ENCODE measurements at regions not wholly inside any gene's neighbourhood (a gene's known extent, or its start where the extent isn't known, plus 50 kb on each side); places are given as distances from the start of the nearest gene placed in this dataset.

- no peaks in the 10 kb centered on the region for H3K79me2 ChIP-seq (ENCODE audit: insufficient read depth, low read length)
- H2BK15ac ChIP-seq (ENCODE audit: low read depth, low read length), result no peak overlapping the region
- H3T11ph ChIP-seq (ENCODE audit: low read length), result no peak overlapping the region
- H3K27ac ChIP-seq (ENCODE audit: insufficient read length, low read depth, low read length), result no peak overlapping the region
- DNase-seq, result no peak
- H3K14ac ChIP-seq (ENCODE audit: insufficient read depth, low read length), result no peak overlapping the region
- no peak overlapping the region for H3K4me3 Mint-ChIP-seq
- no peak overlapping the region for H3K27ac Mint-ChIP-seq
- no peak overlapping the region for H4K91ac ChIP-seq (ENCODE audit: insufficient read length, low read depth, low read length)
- no peak overlapping the region for H3K4me2 ChIP-seq (ENCODE audit: insufficient read depth, insufficient read length, low read length)
- H2AK5ac ChIP-seq (ENCODE audit: insufficient read length, low read length), result no peak overlapping the region
- no peak overlapping the region for H4K5ac ChIP-seq (ENCODE audit: insufficient read length, low read depth, low read length)
- no peaks in the 10 kb centered on the region for H4K20me1 ChIP-seq (ENCODE audit: control insufficient read depth, insufficient read depth, insufficient read length)
- H3K27me3 ChIP-seq (ENCODE audit: insufficient read depth, low read length), result no peaks in the 10 kb centered on the region
- no peak overlapping the region for H3K56ac ChIP-seq (ENCODE audit: insufficient read length, low read depth, low read length)
- no peak overlapping the region for H2BK12ac ChIP-seq (ENCODE audit: insufficient read length, low read depth, low read length)
- H3K4ac ChIP-seq (ENCODE audit: low read depth, low read length), result no peak overlapping the region
- H2BK5ac ChIP-seq (ENCODE audit: insufficient read length, low read length), result no peak overlapping the region
- 0 out of 7 replicates have a peak, but pooled peaks cover 0 to 4% (median 0%) of the 10 kb centered on the region in 3 experiments for H3K36me3 Mint-ChIP-seq (ENCODE audit: insufficient read depth in 1 of 3, low read depth in 3 of 3)
- no peak overlapping the region for H4K8ac ChIP-seq (replicated peaks; ENCODE audit: insufficient read length, low read depth, low read length)
- H3K18ac ChIP-seq (ENCODE audit: insufficient read length, low read depth, low read length), result no peak overlapping the region
- peaks cover 4% of the 10 kb centered on the region; the same call in 1 of the 2 replicates for H3K4me1 ChIP-seq (ENCODE audit: insufficient read depth, low read length)
- H3K27me3 Mint-ChIP-seq (ENCODE audit: low read depth), result peaks cover 1% of the 10 kb centered on the region; the same call in 1 of the 2 replicates
- peaks cover 0 to 2% of the 10 kb centered on the region in 2 experiments; a peak in 2 of 5 replicates for H3K9me3 Mint-ChIP-seq
- peaks cover 11 to 16% of the 10 kb centered on the region in 2 experiments for H3K4me1 Mint-ChIP-seq
- no peak overlapping the region for H2BK120ac ChIP-seq (ENCODE audit: low read depth, low read length, poor library complexity, severe bottlenecking)
- TF ChIP-seq CTCF (conservative IDR thresholded peaks at IDR 0.05), result no peak
- no peak overlapping the region for H3K23ac ChIP-seq (ENCODE audit: insufficient read length, low read depth, low read length)
- H3K23me2 ChIP-seq (ENCODE audit: insufficient read length, low read depth, low read length, poor library complexity, severe bottlenecking), result no peaks in the 10 kb centered on the region
- no peaks in the 10 kb centered on the region for H3K79me1 ChIP-seq (ENCODE audit: insufficient read depth, low read depth, low read length, poor library complexity, severe bottlenecking)
- WGBS (ENCODE audit: extremely low coverage, insufficient read length, low lambda C conversion rate), result no CpG with 5 or more reads among the region's 6 CpGs
- H2BK20ac ChIP-seq (ENCODE audit: low read depth, low read length, poor library complexity, severe bottlenecking), result no peak overlapping the region
- H3K9me3 ChIP-seq (ENCODE audit: control insufficient read depth, low read depth, low read length), result no peaks in the 10 kb centered on the region
- H2AFZ ChIP-seq (ENCODE audit: low read length), result no peak overlapping the region
- H3K9ac ChIP-seq (ENCODE audit: extremely low read depth, insufficient read length, low read length), result no peak overlapping the region
Measured at GRCh38 chr6:111959766-111960165, 86.5 kb upstream of the FYN start.

All from H9 (cell line).